Mucosa of rectum (tissue), 2 donors: ENCODE measurements at regions not wholly inside any gene's neighbourhood (a gene's known extent, or its start where the extent isn't known, plus 50 kb on each side); places are given as distances from the start of the nearest gene placed in this dataset.

Experiments
- H3K27ac ChIP-seq, 2 donors: one replicate each; pipeline ENCODE4 v1.7.0; 2013; ENCODE audit warnings: inconsistent platforms in 2 of 2, low read depth in 2 of 2, low read length in 2 of 2
- H3K27me3 ChIP-seq, 2 donors: one replicate each; pipeline ENCODE4 v1.7.0; 2013; ENCODE audit warnings: low read length in 2 of 2; ENCODE audit not compliant: control insufficient read depth in 2 of 2, insufficient read depth in 2 of 2
- H3K36me3 ChIP-seq, 2 donors: one replicate each; pipeline ENCODE4 v1.7.0; 2013; ENCODE audit warnings: low read length in 2 of 2; ENCODE audit not compliant: control insufficient read depth in 2 of 2, insufficient read depth in 2 of 2
- H3K4me1 ChIP-seq, 2 donors: one replicate each; pipeline ENCODE4 v1.7.0; 2013; ENCODE audit warnings: low read length in 2 of 2, mild to moderate bottlenecking in 1 of 2; ENCODE audit not compliant: control insufficient read depth in 2 of 2, insufficient read depth in 2 of 2
- H3K4me3 ChIP-seq, 2 donors: one replicate each; pipeline ENCODE4 v1.7.0; 2013; ENCODE audit warnings: low read length in 2 of 2
- H3K9ac ChIP-seq, 2 donors: one replicate each; pipeline ENCODE4 v1.7.0; 2013; ENCODE audit warnings: low read length in 2 of 2, low read depth in 1 of 2, mild to moderate bottlenecking in 1 of 2
- H3K9me3 ChIP-seq, 2 donors: one replicate each; pipeline ENCODE4 v1.7.0; 2013; ENCODE audit warnings: low read length in 2 of 2; ENCODE audit not compliant: control insufficient read depth in 2 of 2
- donor health status: healthy.
- donor health status: Normal muscosa, but diverticular disease.

DNA sequence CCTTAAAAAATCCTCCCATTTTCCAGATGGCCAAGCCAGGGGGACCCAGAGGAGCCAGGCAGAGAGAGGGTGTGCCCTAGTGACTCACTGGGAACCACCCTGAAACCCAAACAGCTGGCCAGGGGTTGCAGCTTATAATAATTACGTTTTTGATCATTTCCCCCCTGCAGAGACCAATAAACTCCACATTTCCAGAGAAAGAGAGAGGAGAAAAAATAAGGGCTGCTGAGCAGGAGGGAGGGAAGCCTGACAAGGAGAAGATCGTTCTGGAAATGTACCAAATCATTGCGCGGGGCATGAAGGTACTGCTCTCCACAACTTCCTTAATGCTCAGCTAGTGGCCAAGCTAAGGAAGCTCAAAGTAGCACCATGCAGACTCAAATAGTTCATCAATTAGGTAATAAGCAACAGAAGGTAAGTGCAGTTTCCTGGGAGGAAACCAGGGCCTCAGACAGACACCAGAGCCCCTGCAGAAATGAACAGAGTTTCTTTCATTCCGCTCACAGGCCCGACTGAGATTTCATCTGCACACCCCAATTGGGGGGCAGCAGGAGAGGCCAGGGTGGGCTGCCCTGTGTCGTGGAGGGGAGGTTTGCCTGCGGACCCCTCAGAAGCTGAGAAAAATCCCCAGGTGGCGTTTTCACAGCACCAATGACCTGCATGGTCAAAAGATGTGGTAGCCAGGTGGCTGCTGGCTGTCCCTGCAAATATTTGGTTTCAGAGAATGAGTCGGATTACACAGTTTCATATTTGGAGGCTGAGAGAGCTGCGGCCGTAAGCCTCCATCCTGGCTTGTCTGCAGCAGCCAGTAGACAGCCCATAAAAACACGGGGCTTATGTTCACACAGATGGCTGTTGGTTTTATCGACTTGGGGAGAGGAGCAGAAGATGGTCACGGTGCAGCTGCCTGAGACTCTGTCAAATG is 153.2 kb upstream of the LYZL2 start:
- H3K27ac ChIP-seq: peak overlapping the region; percentile 37 to 88
- no peak overlapping the region for H3K9ac ChIP-seq
- H3K4me3 ChIP-seq: no peak overlapping the region
- H3K9me3 ChIP-seq: no peaks in the 10 kb centered on the region
- H3K27me3 ChIP-seq: no peaks in the 10 kb centered on the region
- H3K4me1 ChIP-seq: peaks cover 5 to 6% of the 10 kb centered on the region in 2 donors
- H3K36me3 ChIP-seq: no peaks in the 10 kb centered on the region

DNA sequence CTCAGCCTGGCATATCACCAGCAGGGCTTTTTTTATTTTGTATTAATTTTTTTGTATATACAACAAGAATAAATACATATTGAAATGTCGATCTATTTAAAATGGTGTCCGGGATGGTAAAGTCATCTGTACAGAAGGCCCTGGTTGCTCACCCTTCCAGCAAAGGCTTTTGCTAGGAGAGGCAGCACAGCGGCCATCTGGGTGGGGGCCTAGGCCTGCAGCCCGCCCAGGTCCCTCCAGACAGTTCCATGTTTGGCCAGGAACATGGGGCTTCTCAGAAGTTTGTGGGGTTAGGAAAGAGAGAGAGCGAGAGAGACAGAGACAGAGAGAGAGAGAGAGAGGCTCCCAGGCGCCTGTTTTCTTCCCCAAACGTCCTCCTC is 152.6 kb upstream of the LYZL2 start:
- Histone ChIP-seq H3K4me3 (no peak overlapping the region), H3K36me3 (no peaks in the 10 kb centered on the region), H3K9me3 (no peaks in the 10 kb centered on the region), H3K9ac (no peak overlapping the region), H3K27me3 (no peaks in the 10 kb centered on the region), H3K27ac (no peak overlapping the region), H3K4me1 (peaks cover 5 to 6% of the 10 kb centered on the region in 2 donors)

DNA sequence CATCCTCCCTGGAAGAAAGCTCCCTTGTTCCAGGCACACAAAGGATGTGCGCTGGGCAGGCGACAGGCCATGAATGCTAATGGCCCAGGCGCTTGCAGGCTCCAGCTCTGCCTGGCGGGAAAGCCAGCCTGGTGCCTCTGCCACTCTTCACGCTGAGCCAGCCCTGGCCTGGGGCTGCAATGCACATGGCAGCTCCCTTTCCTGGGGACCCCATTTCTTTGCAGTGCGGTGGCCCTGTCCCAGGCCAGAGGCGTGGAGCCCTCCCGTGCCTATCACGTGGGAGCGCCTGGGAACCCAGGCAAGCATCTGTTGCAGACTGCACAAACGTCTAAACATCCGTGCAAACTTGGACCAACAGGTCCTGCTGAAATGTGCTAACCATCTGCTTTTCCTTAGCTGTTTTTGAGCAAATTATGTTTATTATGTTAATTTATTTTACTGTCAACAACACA is 152.1 kb upstream of the LYZL2 start:
- H3K9ac ChIP-seq: no peak overlapping the region

DNA sequence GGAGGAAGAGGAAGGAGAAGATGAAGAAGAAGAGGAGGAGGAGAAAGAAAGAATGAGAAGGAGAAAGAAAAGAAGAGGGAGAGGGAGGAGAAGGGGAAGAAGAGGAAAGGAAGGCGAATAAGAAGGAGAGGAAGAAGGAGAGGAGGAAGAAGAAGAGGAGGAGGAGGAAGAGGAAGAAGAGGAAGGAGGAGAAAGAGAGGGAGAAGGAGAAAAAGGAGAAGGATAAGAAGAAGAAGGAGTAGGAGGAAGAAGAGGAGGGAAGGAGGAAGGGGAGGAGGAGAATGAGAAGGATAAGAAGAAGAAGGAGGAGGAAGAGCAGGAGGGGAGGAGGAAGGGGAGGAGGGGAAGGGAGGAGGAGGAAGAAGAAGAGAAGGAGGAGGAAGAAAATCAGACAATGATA is 149.2 kb upstream of the LYZL2 start:
- Histone ChIP-seq H3K9ac (no peak overlapping the region), H3K27ac (no peak overlapping the region), H3K27me3 (no peaks in the 10 kb centered on the region), H3K36me3 (no peaks in the 10 kb centered on the region), H3K4me3 (no peak overlapping the region), H3K9me3 (no peaks in the 10 kb centered on the region), H3K4me1 (peaks cover under 1% of the 10 kb centered on the region in 2 donors)

More for the DNA sequence above, 152.1 kb upstream of the LYZL2 start:
- Histone ChIP-seq H3K9me3 (no peaks in the 10 kb centered on the region), H3K27ac (no peak overlapping the region), H3K4me3 (no peak overlapping the region), H3K4me1 (peaks cover 5 to 6% of the 10 kb centered on the region in 2 donors), H3K27me3 (no peaks in the 10 kb centered on the region), H3K36me3 (no peaks in the 10 kb centered on the region)

DNA sequence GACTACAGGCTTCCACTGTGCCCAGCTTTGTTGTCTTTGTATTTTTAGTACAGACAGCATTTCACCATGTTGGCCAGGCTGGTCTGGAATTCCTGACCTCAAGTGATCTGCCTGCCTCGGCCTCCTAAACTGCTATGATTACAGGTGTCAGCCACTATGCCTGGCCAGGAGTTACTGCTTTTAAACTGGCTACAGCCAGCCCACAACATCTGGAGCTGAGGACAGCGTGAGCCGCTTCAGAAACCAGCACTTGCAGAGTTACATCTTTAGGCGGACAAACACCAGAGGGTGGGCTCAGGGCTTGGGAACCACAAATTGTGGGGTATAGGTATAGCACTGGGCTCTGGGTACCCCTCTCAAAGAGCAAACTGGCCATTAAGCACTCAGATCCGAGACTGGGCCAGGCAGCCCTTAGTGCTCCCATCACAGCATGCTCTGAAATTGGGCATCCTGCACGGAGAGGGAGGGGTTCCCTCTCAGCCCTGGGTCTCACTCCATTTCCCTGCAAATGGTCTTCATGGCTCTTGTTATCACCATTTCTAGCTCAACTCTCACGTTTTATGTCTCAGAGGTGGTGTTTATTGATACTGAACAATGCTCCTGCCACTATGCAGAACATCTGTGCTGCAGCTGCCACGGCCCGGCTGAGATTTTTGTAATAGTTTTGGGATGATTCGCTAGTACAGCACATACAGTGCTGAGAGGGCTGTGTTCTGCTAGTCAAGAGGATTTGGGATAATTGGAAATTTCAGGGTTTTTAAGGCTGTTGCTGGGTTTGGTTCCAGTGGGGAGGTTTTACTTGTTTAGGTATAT is 146.4 kb upstream of the LYZL2 start:
- Histone ChIP-seq H3K9me3 (peaks cover 0 to 3% of the 10 kb centered on the region in 2 donors), H3K4me1 (no peaks in the 10 kb centered on the region), H3K4me3 (no peak overlapping the region), H3K9ac (no peak overlapping the region), H3K27ac (peak overlapping the region in 1 of 2 donors; percentile 43), H3K27me3 (no peaks in the 10 kb centered on the region), H3K36me3 (no peaks in the 10 kb centered on the region)

DNA sequence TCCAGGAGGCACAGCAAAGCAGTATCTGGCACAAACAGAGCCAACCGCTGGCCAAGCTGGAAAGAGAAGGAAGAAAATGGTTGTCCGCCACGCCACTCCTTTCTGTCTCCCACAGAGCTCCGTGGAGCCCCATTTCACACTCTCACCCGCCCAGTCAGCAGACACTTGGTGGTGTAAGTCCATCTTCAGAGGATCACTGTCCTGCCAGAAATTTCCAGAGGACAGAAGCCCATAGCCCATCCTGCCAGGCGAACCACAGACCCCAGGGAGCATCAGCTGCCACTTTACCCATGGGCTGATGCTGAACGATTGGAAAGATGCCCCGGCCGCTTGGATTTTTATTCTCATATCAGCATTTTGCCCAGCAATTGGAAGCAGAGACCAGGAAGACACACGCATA is 144.7 kb upstream of the LYZL2 start:
- H3K4me1 ChIP-seq: no peaks in the 10 kb centered on the region
- H3K4me3 ChIP-seq: no peak overlapping the region
- H3K9ac ChIP-seq: no peak overlapping the region
- H3K9me3 ChIP-seq: peaks cover 0 to 13% of the 10 kb centered on the region in 2 donors
- no peaks in the 10 kb centered on the region for H3K27me3 ChIP-seq
- H3K36me3 ChIP-seq: no peaks in the 10 kb centered on the region
- no peak overlapping the region for H3K27ac ChIP-seq

DNA sequence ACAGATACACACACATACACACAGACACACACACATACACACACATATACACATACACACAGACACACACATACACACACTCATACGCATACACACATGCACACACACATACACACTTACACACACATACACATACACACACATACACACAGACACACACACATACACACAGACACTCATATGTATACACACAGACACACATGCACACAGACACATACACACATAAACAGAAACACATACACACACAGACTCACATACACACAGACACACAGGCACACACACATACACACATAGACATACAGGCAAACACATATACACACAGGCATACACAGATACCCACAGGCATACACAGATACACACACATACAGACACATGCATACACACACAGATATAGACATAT is 143.9 kb upstream of the LYZL2 start:
- Histone ChIP-seq H3K27ac (no peak overlapping the region), H3K4me3 (no peak overlapping the region), H3K4me1 (no peaks in the 10 kb centered on the region), H3K27me3 (no peaks in the 10 kb centered on the region), H3K36me3 (no peaks in the 10 kb centered on the region), H3K9me3 (peaks cover 0 to 13% of the 10 kb centered on the region in 2 donors), H3K9ac (no peak overlapping the region)

DNA sequence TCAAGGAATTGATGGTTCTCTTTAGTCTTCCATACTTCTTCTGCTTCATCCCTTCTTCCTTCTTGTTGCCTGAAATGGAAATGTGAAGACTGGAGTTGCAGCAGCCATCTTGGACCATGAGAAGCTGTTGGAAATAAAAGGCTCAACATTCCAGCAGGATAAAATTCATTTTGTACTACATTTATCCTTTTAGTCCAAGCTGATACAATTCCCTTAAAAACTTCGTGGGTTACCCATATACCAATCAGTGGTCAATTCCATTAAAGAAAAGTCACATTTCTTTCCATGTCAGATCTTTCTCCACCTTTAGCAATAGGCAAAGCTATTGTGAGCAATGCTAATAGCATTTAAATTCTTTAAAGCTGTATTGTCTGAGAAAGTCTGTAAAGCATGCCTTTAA is 141.3 kb upstream of the LYZL2 start:
- H3K4me3 ChIP-seq: no peak overlapping the region

DNA sequence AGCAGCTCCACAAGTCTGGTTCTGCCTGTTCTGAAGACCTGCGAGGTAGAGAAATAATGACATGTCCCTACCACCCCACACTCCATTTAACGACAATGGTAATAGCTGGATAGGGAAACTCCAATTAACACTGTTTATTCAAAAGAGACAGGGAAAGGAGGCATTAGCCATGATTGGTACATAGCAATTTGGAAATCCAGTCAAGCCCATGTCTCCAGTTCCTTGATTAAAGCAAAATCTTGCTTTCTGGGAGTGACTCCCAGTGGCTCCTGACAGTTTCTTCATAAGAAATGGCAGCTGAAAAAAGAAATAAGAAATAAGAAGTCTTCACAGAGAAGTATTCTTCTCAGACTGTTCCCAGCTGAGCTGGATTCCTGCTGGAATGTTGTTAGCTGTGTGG is 140.7 kb upstream of the LYZL2 start:
- no peaks in the 10 kb centered on the region for H3K4me1 ChIP-seq
- no peak overlapping the region for H3K27ac ChIP-seq

More for the DNA sequence above, 141.3 kb upstream of the LYZL2 start:
- H3K36me3 ChIP-seq: no peaks in the 10 kb centered on the region
- no peak overlapping the region for H3K9ac ChIP-seq
- peaks cover 0 to 13% of the 10 kb centered on the region in 2 donors for H3K9me3 ChIP-seq
- no peaks in the 10 kb centered on the region for H3K27me3 ChIP-seq
- no peaks in the 10 kb centered on the region for H3K4me1 ChIP-seq
- H3K27ac ChIP-seq: no peak overlapping the region

DNA sequence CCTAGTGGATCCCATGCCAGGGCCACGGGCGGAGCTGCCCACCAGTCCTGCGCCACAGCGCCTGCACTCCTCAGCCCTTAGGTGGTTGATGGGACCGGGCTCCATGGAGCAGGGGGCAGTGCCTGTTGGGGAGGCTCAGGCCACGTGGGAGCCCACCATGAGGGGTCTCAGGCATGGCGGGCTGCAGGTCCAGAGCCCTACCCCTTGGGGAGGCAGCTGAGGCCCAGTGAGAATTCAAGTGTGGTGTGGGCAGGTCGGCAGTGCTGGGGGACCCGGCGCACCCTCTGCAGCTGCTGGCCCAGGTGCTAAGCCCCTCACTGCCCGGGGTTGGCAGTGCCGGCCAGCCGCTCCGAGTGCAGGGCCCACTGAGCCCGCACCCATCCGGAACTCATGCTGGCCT is 139.8 kb upstream of the LYZL2 start:
- Histone ChIP-seq H3K36me3 (no peaks in the 10 kb centered on the region), H3K27me3 (no peaks in the 10 kb centered on the region), H3K4me3 (no peak overlapping the region), H3K9me3 (peaks cover 0 to 13% of the 10 kb centered on the region in 2 donors), H3K27ac (no peak overlapping the region), H3K9ac (no peak overlapping the region), H3K4me1 (no peaks in the 10 kb centered on the region)

More for the DNA sequence above, 140.7 kb upstream of the LYZL2 start:
- no peaks in the 10 kb centered on the region for H3K27me3 ChIP-seq
- H3K36me3 ChIP-seq: no peaks in the 10 kb centered on the region
- H3K4me3 ChIP-seq: no peak overlapping the region
- no peak overlapping the region for H3K9ac ChIP-seq
- H3K9me3 ChIP-seq: peaks cover 0 to 13% of the 10 kb centered on the region in 2 donors
